Heart left ventricle (tissue), 13 donors: ENCODE measurements at regions not wholly inside any gene's neighbourhood (a gene's known extent, or its start where the extent isn't known, plus 50 kb on each side); places are given as distances from the start of the nearest gene placed in this dataset.

Experiments used
- CTCF ChIP-seq, 12 donors: fragments of 200-600 bp; sonication (generic) in 4 of 12; IDR thresholded peaks; one replicate each; pipeline versions ENCODE4 v1.5.0 to v1.8.0; 2018 to 2022; ENCODE audit warnings: antibody characterized with exemption in 12 of 12, mild to moderate bottlenecking in 5 of 12
- POLR2A ChIP-seq, 2 donors: fragments of 450-650 bp; IDR thresholded peaks; one replicate each; pipeline ENCODE4 v1.6.1; 2017; ENCODE audit warnings: antibody characterized with exemption in 2 of 2, mild to moderate bottlenecking in 2 of 2, moderate library complexity in 2 of 2
- donor health status: ischemic (EF 13 %, LVEDD 7.1; RV severe dilation, severe dysfunction).
- donor health status: DM: no; HTN: yes; CAD: no.
- donor health status: DM: no; HTN: no; CAD: no.
- donor health status: ischemic (EF 25% LVEDD 6.9; RV normal size, moderate dysfunction).
- donor health status: ischemic (EF 25% LVEDD 5.7; RV mildly dilated, moderate dysfunction).
- donor health status: ischemic (EF 35%, LVEDD 5.7; RV mildly dilated, moderate dysfunction).
- donor health status: nonischemic (EF 11% LVEDD 7.7; RV severe dilation, severe dysfunction).
- donor health status: DM: yes; HTN: yes; CAD: no.
- donor health status: PGD.
- donor health status: ischemic (EF 29% LVEDD 5.4; RV normal size, mild dysfunction).
- donor health status: nonischemic (EF 23%, LVEDD 6.1; RV moderate dilation, normal function).

DNA sequence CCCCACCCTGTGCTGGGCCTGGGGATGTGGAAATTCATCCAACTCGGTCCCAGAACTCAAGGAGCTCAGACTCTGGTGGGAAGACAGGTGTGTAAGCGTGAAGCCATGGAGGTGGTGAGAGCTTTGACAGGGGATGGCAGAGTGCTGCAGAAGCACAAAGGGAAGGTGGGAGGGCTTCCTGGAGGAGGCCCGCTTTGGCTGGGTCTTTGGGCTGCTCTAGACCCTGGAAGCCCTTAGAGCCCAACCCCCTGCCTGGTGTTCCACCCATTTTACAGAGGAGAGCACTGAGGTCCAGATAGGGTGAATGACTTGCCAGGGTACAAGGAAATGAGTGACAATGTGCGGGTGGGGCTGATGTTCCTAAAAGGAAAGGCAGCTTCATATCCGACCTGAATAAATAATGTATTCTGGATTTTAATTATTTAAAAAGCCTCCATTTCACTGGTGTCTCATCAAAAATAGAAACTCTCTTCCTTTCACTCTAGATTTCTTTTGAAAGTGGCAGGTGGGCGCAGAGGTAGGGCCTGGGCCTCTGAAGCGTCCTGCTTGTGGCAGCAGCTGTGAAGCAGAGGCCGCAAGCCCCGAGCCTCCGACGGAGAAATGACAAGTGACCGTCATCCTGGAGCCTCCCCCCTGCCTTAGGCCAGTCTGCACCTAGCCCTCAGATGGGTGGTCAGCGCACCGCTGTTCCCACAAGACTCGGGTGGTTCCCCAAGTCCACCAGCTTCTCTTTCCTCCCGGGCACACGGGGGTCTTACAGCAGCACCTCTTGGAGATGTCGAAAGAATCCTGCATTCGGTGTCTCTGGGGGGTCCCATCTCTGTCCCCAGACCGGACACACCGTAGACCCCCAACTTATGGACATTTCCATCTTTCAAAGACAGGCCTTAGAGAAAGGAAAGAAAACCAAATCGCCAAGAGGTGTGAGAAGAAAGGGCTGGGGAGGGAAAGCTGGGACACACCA is 71.0 kb upstream of the TAF1B start:
- TF ChIP-seq CTCF (IDR thresholded peaks at IDR 0.05) (no peak), POLR2A (IDR thresholded peaks at IDR 0.05) (no peak)
